ENCODE measurements at regions not wholly inside any gene's neighbourhood (a gene's known extent, or its start where the extent isn't known, plus 50 kb on each side); places are given as distances from the start of the nearest gene placed in this dataset.
A peak's percentile ranks its signal among the peaks of the same experiment; 100 is the strongest.
"Not testable (repeated sequence)": the region's sequence is repeated elsewhere in the genome, so short reads cannot be mapped to it uniquely, and the experiment has no call there.

DNA sequence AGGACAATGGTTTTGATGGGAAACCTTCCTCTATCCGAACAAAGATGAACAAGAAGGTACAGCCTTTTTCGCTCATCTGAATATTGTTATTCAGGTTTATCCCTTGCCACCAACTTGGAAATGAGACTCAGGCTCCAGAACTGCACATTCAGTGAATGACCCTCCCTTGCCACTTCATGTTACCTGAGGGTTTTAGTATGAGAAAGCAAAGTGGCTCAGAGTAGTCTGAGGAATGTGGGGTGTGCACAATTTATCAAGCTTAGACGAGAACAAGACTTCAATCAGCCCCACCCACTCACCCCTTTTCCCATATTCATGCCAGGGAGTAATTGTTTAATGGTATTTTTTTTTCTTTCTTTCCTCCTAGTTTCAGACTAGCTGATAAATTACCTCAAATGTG lies 265.3 kb upstream of the POU1F1 start:
- dilution Hi-C loops (cut with MboI; ENCODE audit: extremely low pct_ligation_motif_present, low sequenced_read_pairs) = no loop called here
- H3K9ac ChIP-seq (ENCODE audit: control insufficient read depth, extremely low read depth, insufficient read depth, low read length) = no peak overlapping the region
- no peaks in the 10 kb centered on the region for H3K79me2 ChIP-seq (ENCODE audit: control insufficient read depth, insufficient read depth, low read length)
- no peaks in the 10 kb centered on the region for H3K36me3 ChIP-seq (ENCODE audit: control insufficient read depth in 2 of 2, extremely low read depth in 1 of 2, insufficient read depth in 2 of 2, low read length in 2 of 2)
- no peaks in the 10 kb centered on the region for H3K9me3 ChIP-seq (ENCODE audit: control insufficient read depth, low read depth, low read length)
- FAIRE-seq = no peak
- no peaks in the 10 kb centered on the region for H3K9me1 ChIP-seq (ENCODE audit: control insufficient read depth, extremely low read depth, insufficient read depth, low read length)
- H3K27me3 ChIP-seq (ENCODE audit: control insufficient read depth, extremely low read depth, insufficient read depth, low read length) = no peaks in the 10 kb centered on the region
- H3K27ac ChIP-seq (ENCODE audit: control insufficient read depth, insufficient read depth, low read length) = no peak overlapping the region
- H3K4me1 ChIP-seq (ENCODE audit: control insufficient read depth, extremely low read depth, insufficient read depth, low read length) = peaks cover 5% of the 10 kb centered on the region
- TF ChIP-seq EZH2 (IDR thresholded peaks at IDR 0.05; ENCODE audit: low read length) = no peak
- TF ChIP-seq, protein P1, sequence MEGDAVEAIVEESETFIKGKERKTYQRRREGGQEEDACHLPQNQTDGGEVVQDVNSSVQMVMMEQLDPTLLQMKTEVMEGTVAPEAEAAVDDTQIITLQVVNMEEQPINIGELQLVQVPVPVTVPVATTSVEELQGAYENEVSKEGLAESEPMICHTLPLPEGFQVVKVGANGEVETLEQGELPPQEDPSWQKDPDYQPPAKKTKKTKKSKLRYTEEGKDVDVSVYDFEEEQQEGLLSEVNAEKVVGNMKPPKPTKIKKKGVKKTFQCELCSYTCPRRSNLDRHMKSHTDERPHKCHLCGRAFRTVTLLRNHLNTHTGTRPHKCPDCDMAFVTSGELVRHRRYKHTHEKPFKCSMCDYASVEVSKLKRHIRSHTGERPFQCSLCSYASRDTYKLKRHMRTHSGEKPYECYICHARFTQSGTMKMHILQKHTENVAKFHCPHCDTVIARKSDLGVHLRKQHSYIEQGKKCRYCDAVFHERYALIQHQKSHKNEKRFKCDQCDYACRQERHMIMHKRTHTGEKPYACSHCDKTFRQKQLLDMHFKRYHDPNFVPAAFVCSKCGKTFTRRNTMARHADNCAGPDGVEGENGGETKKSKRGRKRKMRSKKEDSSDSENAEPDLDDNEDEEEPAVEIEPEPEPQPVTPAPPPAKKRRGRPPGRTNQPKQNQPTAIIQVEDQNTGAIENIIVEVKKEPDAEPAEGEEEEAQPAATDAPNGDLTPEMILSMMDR (optimal IDR thresholded peaks at IDR 0.05 in 1 of 3, IDR thresholded peaks at IDR 0.05 in 1 of 3, conservative IDR thresholded peaks at IDR 0.05 in 1 of 3; ENCODE audit: extremely low read depth in 1 of 3, insufficient read depth in 2 of 3, low read length in 3 of 3) = no peak
- no peak overlapping the region for H3K4me3 ChIP-seq (ENCODE audit: control insufficient read depth in 2 of 3, extremely low read depth in 1 of 3, insufficient read depth in 2 of 3, low read depth in 1 of 3, low read length in 3 of 3)
- no peak for DNase-seq (ENCODE audit: low read depth, low spot score)
- no peaks in the 10 kb centered on the region for H4K20me1 ChIP-seq (ENCODE audit: control insufficient read depth, extremely low read depth, insufficient read depth, low read length)
- H2AFZ ChIP-seq (ENCODE audit: control insufficient read depth, low read length) = no peak overlapping the region
- peak overlapping the region; percentile 6 for H3K4me2 ChIP-seq (ENCODE audit: control insufficient read depth, extremely low read depth, insufficient read depth, low read depth, low read length)

DNA sequence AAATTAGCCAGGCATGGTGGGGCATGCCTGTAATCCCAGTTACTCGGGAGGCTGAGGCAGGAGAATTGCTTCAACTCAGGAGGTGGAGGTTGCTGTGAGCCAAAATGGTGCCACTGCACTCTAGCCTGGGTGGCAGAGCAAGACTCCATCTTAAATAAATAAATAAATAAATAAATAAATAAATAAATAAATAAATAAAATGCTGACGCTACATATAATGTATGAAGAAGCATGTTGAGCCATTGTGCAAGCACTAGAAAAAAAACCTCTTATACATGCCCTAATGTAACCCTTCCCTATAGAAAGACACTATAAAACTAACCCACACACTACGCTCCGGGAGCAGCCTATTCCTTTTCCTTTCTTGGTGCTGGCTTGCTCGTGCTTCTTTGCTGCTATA lies 262.3 kb upstream of the POU1F1 start:
- H3K79me2 ChIP-seq (ENCODE audit: control insufficient read depth, insufficient read depth, low read length); H3K9me1 ChIP-seq (ENCODE audit: control insufficient read depth, extremely low read depth, insufficient read depth, low read length); DNase-seq (ENCODE audit: low read depth, low spot score); H3K4me3 ChIP-seq (ENCODE audit: control insufficient read depth in 2 of 3, extremely low read depth in 1 of 3, insufficient read depth in 2 of 3, low read depth in 1 of 3, low read length in 3 of 3); H3K36me3 ChIP-seq (ENCODE audit: control insufficient read depth in 2 of 2, extremely low read depth in 1 of 2, insufficient read depth in 2 of 2, low read length in 2 of 2); H4K20me1 ChIP-seq (ENCODE audit: control insufficient read depth, extremely low read depth, insufficient read depth, low read length); dilution Hi-C loops (cut with MboI; ENCODE audit: extremely low pct_ligation_motif_present, low sequenced_read_pairs); H3K4me1 ChIP-seq (ENCODE audit: control insufficient read depth, extremely low read depth, insufficient read depth, low read length); H3K27ac ChIP-seq (ENCODE audit: control insufficient read depth, insufficient read depth, low read length); FAIRE-seq; H3K9ac ChIP-seq (ENCODE audit: control insufficient read depth, extremely low read depth, insufficient read depth, low read length); H3K4me2 ChIP-seq (ENCODE audit: control insufficient read depth, extremely low read depth, insufficient read depth, low read depth, low read length); H3K27me3 ChIP-seq (ENCODE audit: control insufficient read depth, extremely low read depth, insufficient read depth, low read length); H3K9me3 ChIP-seq (ENCODE audit: control insufficient read depth, low read depth, low read length); H2AFZ ChIP-seq (ENCODE audit: control insufficient read depth, low read length): not testable (repeated sequence)

DNA sequence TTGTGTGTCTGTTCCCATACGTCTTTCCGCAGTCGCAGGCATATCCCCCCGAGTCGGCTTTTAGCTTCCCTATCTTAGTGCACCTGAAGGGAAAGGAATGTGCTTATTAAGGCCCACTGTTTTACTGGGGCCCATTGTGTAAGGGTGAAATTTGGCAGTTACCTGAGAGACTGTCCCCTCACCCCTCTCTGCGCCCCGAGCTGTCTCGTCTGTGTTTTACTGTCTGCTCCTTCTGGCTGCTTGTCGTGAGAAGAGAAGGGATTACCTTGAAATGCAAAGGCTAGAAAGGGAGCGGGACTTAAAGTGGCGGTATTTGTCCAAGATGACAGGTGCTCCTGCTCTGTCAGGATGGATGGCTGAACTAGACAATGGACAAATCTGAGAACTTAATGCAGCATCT lies 233.0 kb upstream of the POU1F1 start:
- Histone ChIP-seq H3K4me3 (ENCODE audit: control insufficient read depth in 2 of 3, extremely low read depth in 1 of 3, insufficient read depth in 2 of 3, low read depth in 1 of 3, low read length in 3 of 3) (no peak overlapping the region), H3K27ac (ENCODE audit: control insufficient read depth, insufficient read depth, low read length) (no peak overlapping the region), H4K20me1 (ENCODE audit: control insufficient read depth, extremely low read depth, insufficient read depth, low read length) (no peaks in the 10 kb centered on the region), H3K9me3 (ENCODE audit: control insufficient read depth, low read depth, low read length) (no peaks in the 10 kb centered on the region), H3K4me1 (ENCODE audit: control insufficient read depth, extremely low read depth, insufficient read depth, low read length) (no peaks in the 10 kb centered on the region), H3K9ac (ENCODE audit: control insufficient read depth, extremely low read depth, insufficient read depth, low read length) (no peak overlapping the region), H3K4me2 (ENCODE audit: control insufficient read depth, extremely low read depth, insufficient read depth, low read depth, low read length) (no peak overlapping the region), H3K9me1 (ENCODE audit: control insufficient read depth, extremely low read depth, insufficient read depth, low read length) (no peaks in the 10 kb centered on the region), H3K36me3 (ENCODE audit: control insufficient read depth in 2 of 2, extremely low read depth in 1 of 2, insufficient read depth in 2 of 2, low read length in 2 of 2) (no peaks in the 10 kb centered on the region), H2AFZ (ENCODE audit: control insufficient read depth, low read length) (no peak overlapping the region), H3K27me3 (ENCODE audit: control insufficient read depth, extremely low read depth, insufficient read depth, low read length) (no peaks in the 10 kb centered on the region), H3K79me2 (ENCODE audit: control insufficient read depth, insufficient read depth, low read length) (no peaks in the 10 kb centered on the region)
- FAIRE-seq (no peak), DNase-seq (ENCODE audit: low read depth, low spot score) (no peak)
- dilution Hi-C loops (cut with MboI; ENCODE audit: extremely low pct_ligation_motif_present, low sequenced_read_pairs) = loop anchor here (25.0 kb wide), 1 partner anchor 503 kb away; no protein-coding TSS in a partner anchor
- TF ChIP-seq EZH2 (IDR thresholded peaks at IDR 0.05; ENCODE audit: low read length) = no peak
- TF ChIP-seq, protein P1 (optimal IDR thresholded peaks at IDR 0.05 in 1 of 3, IDR thresholded peaks at IDR 0.05 in 1 of 3, conservative IDR thresholded peaks at IDR 0.05 in 1 of 3; ENCODE audit: extremely low read depth in 1 of 3, insufficient read depth in 2 of 3, low read length in 3 of 3) = no peak

All from keratinocyte (primary cell).